Right lobe of liver (tissue), 6 donors: ENCODE measurements at regions not wholly inside any gene's neighbourhood (a gene's known extent, or its start where the extent isn't known, plus 50 kb on each side); places are given as distances from the start of the nearest gene placed in this dataset.
"Not testable (repeated sequence)": the region's sequence is repeated elsewhere in the genome, so short reads cannot be mapped to it uniquely, and the experiment has no call there.

Experiments used
- ATAC-seq, 4 donors: fragments of 200-7000 bp; cut with Tn5 transposase; one replicate each; pipeline ENCODE4 v1.9.1; 2020; ENCODE audit warnings: mild to moderate bottlenecking in 4 of 4, moderate library complexity in 4 of 4
- DNase-seq, 3 donors: peaks; one replicate each; pipeline ENCODE4 v3.0.0-alpha.2; 2020
- H3K27ac ChIP-seq, 3 donors: fragments of 200-600 bp; one replicate each; pipeline ENCODE4 v1.8.0; 2022
- H3K27me3 ChIP-seq, 2 donors: fragments of 200-600 bp; one replicate each; pipeline ENCODE4 v1.8.0; 2022
- H3K36me3 ChIP-seq, 4 donors: fragments of 200-600 bp; sonication (generic) in 1 of 4; one replicate each; pipeline versions ENCODE4 v1.5.1 to v1.8.0; 2017 to 2022; ENCODE audit warnings: control low read depth in 1 of 4
- H3K4me1 ChIP-seq, 4 donors: fragments of 200-600 bp; sonication (generic) in 1 of 4; one replicate each; pipeline versions ENCODE4 v1.5.1 to v1.8.0; 2017 to 2022; ENCODE audit warnings: control low read depth in 1 of 4
- H3K4me3 ChIP-seq, 3 donors: fragments of 200-600 bp; one replicate each; pipeline ENCODE4 v1.8.0; 2022
- H3K9me3 ChIP-seq, 4 donors: fragments of 200-600 bp; sonication (generic) in 1 of 4; one replicate each; pipeline versions ENCODE4 v1.5.1 to v1.8.0; 2017 to 2022; ENCODE audit warnings: control low read depth in 1 of 4
- POLR2A ChIP-seq: fragments of 450-650 bp; IDR thresholded peaks from one replicate; pipeline ENCODE4 v1.6.1; 2017; ENCODE audit warnings: antibody characterized with exemption, mild to moderate bottlenecking
- WGBS: methylation state at CpG from one replicate; pipeline ENCODE4 v1.1.6; 2018; ENCODE audit warnings: low coverage, low lambda C conversion rate; ENCODE audit not compliant: insufficient coverage; ENCODE audit errors: missing lambda C conversion rate; 5-methylcytosine and 5-hydroxymethylcytosine counted together
- intact Hi-C, 2 donors: fragments of 100-400 bp; cut with DNase I; formaldehyde crosslinking; loops; one replicate each; pipeline versions ENCODE4 v1.11.2 to v1.14.1; 2022
- TF ChIP-seq, protein P1 (sequence below), 4 donors: fragments of 200-600 bp in 3 of 4; fragments of 450-650 bp in 1 of 4; IDR thresholded peaks; one replicate each; pipeline versions ENCODE4 v1.5.1 to v1.8.0; 2016 to 2022; ENCODE audit warnings: antibody characterized with exemption in 4 of 4, mild to moderate bottlenecking in 2 of 4
- donor health status: DM: no; HTN: yes; CAD: no.
- donor health status: DM: no; HTN: no; CAD: no.
- donor health status: DM: no; HTN: no; CAD: no.
- donor health status: DM: no; HTN: yes; CAD: no.
- donor health status: DM: no; HTN: yes; CAD: no.

GRCh38 chr2:184419744-184420143 lies 178.6 kb upstream of the ZNF804A start:
- no peak overlapping the region for H3K4me3 ChIP-seq
- no peaks in the 10 kb centered on the region for H3K9me3 ChIP-seq
- no peaks in the 10 kb centered on the region for H3K36me3 ChIP-seq
- whole genome bisulfite sequencing = 65% methylated on average over 2 of the region's 2 CpGs
- DNase-seq (no peak), ATAC-seq (no peak)
- no peaks in the 10 kb centered on the region for H3K27me3 ChIP-seq
- no peaks in the 10 kb centered on the region for H3K4me1 ChIP-seq
- TF ChIP-seq POLR2A = no peak
- TF ChIP-seq, protein P1, sequence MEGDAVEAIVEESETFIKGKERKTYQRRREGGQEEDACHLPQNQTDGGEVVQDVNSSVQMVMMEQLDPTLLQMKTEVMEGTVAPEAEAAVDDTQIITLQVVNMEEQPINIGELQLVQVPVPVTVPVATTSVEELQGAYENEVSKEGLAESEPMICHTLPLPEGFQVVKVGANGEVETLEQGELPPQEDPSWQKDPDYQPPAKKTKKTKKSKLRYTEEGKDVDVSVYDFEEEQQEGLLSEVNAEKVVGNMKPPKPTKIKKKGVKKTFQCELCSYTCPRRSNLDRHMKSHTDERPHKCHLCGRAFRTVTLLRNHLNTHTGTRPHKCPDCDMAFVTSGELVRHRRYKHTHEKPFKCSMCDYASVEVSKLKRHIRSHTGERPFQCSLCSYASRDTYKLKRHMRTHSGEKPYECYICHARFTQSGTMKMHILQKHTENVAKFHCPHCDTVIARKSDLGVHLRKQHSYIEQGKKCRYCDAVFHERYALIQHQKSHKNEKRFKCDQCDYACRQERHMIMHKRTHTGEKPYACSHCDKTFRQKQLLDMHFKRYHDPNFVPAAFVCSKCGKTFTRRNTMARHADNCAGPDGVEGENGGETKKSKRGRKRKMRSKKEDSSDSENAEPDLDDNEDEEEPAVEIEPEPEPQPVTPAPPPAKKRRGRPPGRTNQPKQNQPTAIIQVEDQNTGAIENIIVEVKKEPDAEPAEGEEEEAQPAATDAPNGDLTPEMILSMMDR (IDR thresholded peaks at IDR 0.05) = no peak
- no peak overlapping the region for H3K27ac ChIP-seq
- intact Hi-C loops = no loop called here

DNA sequence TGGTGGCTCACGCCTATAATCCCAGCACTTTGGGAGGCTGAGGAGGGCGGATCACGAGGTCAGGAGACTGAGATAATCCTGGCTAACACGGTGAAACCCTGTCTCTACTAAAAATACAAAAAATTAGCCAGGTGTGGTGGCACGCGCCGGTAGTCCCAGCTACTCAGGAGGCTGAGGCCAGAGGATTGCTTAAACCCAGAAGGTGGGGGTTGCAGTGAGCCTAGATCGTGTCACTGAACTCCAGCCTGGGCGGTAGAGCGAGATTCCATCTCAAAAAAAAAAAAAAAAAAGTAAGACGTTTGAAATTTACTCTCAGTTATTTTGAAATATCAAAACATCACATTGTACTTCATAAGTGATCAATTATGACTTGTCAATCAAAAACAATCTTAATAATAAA lies 176.9 kb upstream of the ZNF804A start:
- H3K36me3 ChIP-seq, intact Hi-C loops, H3K4me1 ChIP-seq, H3K27ac ChIP-seq, H3K9me3 ChIP-seq, DNase-seq, H3K27me3 ChIP-seq, H3K4me3 ChIP-seq, ATAC-seq: not testable (repeated sequence)
- WGBS = 72% methylated on average over 9 of the region's 11 CpGs

- DNase-seq (no peak), ATAC-seq (no peak)
- intact Hi-C loops = no loop called here
- Histone ChIP-seq H3K36me3 (no peaks in the 10 kb centered on the region), H3K4me1 (no peaks in the 10 kb centered on the region), H3K27me3 (no peaks in the 10 kb centered on the region), H3K9me3 (no peaks in the 10 kb centered on the region), H3K4me3 (no peak overlapping the region), H3K27ac (no peak overlapping the region)
- WGBS = 75% methylated on average over 2 of the region's 2 CpGs
- TF ChIP-seq, protein P1 (IDR thresholded peaks at IDR 0.05) = no peak
Observed at GRCh38 chr2:184425083-184425482, 173.2 kb upstream of the ZNF804A start.

GRCh38 chr2:184444217-184444616 lies 154.1 kb upstream of the ZNF804A start:
- H3K4me1 ChIP-seq = no peaks in the 10 kb centered on the region
- ATAC-seq (no peak), DNase-seq (no peak)
- H3K9me3 ChIP-seq = no peaks in the 10 kb centered on the region
- no peak overlapping the region for H3K27ac ChIP-seq
- H3K36me3 ChIP-seq = no peaks in the 10 kb centered on the region
- WGBS = 53% methylated on average over 2 of the region's 2 CpGs
- no peak for TF ChIP-seq POLR2A
- TF ChIP-seq, protein P1 (IDR thresholded peaks at IDR 0.05) = no peak
- H3K4me3 ChIP-seq = no peak overlapping the region
- intact Hi-C loops = no loop called here
- no peaks in the 10 kb centered on the region for H3K27me3 ChIP-seq

- intact Hi-C loops = no loop called here
- no peak for DNase-seq
- ATAC-seq = no peak
- TF ChIP-seq, protein P1 (IDR thresholded peaks at IDR 0.05) = no peak
- TF ChIP-seq POLR2A = no peak
- no peaks in the 10 kb centered on the region for H3K9me3 ChIP-seq
- 77% methylated on average over 4 of the region's 4 CpGs for WGBS
- H3K27me3 ChIP-seq = no peaks in the 10 kb centered on the region
- no peaks in the 10 kb centered on the region for H3K4me1 ChIP-seq
- H3K27ac ChIP-seq = no peak overlapping the region
- no peak overlapping the region for H3K4me3 ChIP-seq
- H3K36me3 ChIP-seq = no peaks in the 10 kb centered on the region
Observed at GRCh38 chr2:184444623-184445223, 153.6 kb upstream of the ZNF804A start.
